GM21723 (cell line): ENCODE measurements at regions not wholly inside any gene's neighbourhood (a gene's known extent, or its start where the extent isn't known, plus 50 kb on each side); places are given as distances from the start of the nearest gene placed in this dataset.
"Not testable (repeated sequence)": the region's sequence is repeated elsewhere in the genome, so short reads cannot be mapped to it uniquely, and the experiment has no call there.

Experiments used
- ATAC-seq: cut with Tn5 transposase; IDR thresholded peaks from one replicate; pipeline ENCODE4 v1.9.1; 2021; ENCODE audit warnings: mild to moderate bottlenecking, moderate library complexity; ENCODE audit not compliant: unreplicated experiment

GRCh38 chr1:212495766-212496494 is 63.2 kb downstream of the NENF start:
- ATAC-seq: no peak

DNA sequence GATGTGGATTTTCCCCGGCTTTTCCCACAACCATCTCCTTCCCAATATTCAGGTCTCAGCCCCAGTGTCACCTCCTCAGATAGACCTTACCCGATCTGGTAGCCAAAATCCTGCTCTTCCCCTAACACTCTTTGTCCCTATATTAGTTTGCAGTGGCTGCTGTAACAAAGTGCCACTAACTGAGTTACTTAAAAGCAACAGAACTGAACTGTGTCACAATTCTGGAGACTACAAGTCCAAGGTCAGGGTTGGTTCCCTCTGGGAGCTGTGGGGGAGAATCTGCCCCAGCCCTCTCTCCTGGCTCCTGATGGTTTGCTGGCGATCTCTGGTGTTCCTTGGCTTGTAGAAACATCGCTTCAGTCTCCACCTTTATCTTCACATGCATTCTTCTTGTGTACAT is 64.0 kb downstream of the NENF start:
- ATAC-seq: no peak

DNA sequence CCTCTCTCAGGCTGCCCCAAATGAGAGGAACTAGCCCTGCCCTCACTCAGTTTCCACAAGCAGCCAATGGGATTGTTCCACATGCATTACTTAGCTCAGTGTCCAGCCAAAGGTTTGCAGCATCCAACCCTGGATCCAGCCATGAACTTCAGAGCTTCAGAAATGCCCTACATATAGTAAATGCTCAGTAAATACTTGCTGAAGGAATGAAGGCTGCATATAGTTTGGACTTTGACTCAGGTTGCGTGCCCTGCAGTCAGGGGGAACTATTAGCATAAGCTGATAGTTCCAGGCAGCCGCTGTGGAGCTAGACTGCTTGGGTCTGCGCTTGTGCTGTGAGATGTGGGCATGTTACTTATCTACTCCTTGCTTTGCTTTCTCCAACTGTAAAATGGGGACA is 64.8 kb downstream of the NENF start:
- ATAC-seq: no peak

DNA sequence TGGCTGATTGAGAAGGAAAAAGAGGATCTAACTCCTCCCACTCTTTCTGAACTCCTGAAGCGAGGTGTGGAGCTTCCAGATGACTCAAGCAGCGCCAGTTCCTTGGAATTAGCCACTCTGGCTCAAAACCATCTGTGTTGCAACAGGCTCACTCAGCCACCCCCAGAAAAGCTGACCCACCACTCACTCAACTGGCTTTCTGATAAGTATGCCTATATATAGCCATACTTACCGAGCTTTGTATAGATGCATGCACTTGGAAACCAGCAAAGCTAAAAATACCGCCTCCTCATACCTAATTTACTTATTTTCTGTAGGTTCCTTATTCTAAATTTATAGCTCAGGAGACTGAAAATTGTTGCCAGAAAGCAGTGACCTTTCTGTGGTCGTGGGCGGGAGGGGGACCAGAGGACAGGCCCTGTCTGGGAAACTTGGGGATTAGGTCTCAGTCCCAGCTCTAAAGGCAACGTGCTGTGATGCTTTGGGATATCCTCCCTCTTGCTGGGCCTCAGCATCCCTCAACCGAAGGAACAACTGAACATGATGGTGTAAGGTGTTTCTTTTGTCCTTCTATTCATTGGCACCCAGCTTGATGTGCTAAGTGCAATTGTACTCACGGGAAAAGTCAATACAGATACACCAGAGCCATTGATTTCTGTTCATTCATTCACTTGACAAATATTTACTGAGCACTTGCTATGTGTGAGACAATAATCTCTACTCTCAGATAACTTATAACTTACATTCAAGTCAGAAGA is 65.7 kb downstream of the NENF start:
- ATAC-seq: no peak

GRCh38 chr1:212500351-212500750 is 67.6 kb downstream of the NENF start:
- ATAC-seq: no peak

DNA sequence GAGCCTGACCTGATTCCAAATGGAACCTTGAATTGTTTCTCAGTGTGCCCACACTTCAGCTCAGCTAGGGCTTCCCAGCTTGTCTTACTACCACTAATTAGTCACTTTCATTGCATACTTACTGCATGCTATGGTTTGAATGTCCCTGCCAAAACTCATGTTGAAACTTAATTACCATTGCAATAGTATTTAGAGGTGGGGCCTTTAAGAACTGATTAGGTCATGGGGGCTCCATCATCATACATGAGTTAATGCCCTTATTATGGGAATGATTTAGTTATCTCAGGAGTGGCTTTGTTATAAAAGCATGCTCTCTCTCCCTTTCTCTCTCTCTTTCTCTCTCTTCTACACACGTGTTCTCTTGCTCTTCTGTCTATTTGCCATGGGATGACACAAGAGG is 68.3 kb downstream of the NENF start:
- ATAC-seq: no peak

GRCh38 chr1:212503714-212504113 is 71.0 kb downstream of the NENF start:
- ATAC-seq: no peak

- no peak for ATAC-seq
Measured at GRCh38 chr1:212504171-212504803, 71.6 kb downstream of the NENF start.

- ATAC-seq: no peak
Measured at GRCh38 chr1:212506666-212507065, 73.9 kb downstream of the NENF start.

- ATAC-seq: no peak
Measured at GRCh38 chr1:212507369-212507768, 74.6 kb downstream of the NENF start.

DNA sequence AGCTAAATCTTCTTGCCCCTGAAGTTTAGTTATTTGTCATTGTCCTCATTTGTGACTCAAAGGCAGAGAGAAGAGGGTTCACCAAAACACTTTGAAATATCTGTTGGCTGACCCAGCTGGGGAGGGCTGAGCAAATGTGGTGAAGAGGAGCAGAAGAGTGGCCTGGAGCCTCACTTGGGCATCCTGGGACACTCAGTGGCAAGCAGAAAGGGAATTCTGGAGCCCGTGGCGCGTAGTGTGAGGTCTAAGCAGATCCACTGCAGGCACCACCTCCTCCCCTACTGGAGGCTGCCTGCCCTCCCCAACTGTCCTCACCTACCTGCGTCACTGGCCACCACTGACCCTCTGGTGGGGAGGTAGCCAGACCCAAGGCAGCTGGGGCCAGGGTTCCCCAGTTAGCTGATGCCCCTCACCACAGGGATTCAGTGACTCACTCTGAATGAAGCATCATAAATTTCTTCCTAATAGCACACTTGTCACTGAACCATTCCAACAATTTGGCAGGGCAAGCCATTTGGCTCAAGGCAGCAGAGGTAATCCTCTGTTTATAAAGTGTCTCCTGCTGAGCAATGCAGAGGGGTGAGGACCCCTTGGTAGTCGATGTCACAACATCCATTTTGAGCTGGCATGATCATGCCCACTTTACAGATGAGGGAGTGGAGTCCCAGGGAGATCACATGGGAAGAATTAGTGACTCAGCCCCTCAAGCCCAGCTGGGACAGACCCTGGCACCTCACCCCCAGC is 80.3 kb downstream of the NENF start:
- no peak for ATAC-seq

DNA sequence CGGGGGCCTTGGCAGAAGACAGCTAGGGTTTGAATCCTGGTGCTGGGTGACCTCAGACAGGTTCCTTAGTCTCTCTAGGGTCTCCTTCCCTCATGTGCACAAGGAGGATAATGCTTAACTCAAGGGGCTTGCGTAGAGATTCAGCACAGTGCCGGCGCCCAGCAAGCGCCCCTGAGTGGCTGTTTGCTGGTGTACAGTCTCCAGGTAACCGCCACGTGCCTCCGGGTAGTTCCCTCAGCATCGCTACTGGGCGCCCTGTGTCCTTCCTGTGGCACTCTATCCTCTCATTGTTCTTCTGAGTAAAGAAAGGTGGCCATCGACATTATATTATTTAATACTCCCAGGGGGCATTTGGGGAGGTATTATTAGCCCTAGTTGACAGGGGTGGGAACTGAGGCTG is 80.9 kb downstream of the NENF start:
- no peak for ATAC-seq

- no peak for ATAC-seq
Measured at GRCh38 chr1:212514056-212514614, 81.4 kb downstream of the NENF start.

GRCh38 chr1:212514782-212515181 is 82.1 kb downstream of the NENF start:
- no peak for ATAC-seq

DNA sequence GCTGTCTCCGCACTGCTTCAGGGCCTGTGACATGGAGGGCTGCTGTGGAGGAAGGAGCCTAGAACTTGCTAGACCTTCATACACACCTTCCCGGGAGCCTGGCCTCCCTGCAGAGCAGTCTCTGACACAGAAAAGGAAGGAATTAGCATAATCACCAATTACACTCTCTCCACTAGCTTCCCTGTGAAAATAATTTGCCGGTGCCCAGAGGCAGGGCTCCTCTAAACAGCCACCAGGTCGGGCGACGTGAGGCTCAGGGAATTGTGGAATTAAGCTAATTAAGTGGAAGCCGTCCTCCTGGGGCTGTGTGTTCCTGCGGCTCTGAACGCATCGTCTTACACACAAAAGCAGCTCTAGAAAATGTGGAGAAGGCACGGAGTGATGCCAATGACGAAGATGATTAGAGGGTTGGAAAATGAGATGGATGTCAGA is 82.6 kb downstream of the NENF start:
- no peak for ATAC-seq

DNA sequence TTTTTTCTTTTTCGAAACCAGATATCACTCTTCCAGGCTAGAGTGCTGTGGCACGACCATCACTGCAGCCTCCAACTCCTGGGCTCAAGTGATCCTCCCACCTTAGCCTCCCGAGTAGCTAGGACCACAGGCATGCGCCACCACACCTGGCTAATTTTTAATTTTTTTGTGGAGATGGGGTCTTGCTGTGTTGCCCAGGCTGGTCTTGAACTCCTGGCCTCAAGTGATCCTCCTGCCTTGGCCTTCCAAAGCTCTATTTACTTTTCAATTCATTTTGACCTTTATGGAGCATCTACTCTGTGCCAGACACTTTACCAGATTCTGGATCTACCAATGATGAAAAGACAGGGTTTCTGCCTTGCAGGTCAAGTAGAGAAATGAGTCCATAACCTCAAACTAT is 83.3 kb downstream of the NENF start:
- not testable (repeated sequence) for ATAC-seq

DNA sequence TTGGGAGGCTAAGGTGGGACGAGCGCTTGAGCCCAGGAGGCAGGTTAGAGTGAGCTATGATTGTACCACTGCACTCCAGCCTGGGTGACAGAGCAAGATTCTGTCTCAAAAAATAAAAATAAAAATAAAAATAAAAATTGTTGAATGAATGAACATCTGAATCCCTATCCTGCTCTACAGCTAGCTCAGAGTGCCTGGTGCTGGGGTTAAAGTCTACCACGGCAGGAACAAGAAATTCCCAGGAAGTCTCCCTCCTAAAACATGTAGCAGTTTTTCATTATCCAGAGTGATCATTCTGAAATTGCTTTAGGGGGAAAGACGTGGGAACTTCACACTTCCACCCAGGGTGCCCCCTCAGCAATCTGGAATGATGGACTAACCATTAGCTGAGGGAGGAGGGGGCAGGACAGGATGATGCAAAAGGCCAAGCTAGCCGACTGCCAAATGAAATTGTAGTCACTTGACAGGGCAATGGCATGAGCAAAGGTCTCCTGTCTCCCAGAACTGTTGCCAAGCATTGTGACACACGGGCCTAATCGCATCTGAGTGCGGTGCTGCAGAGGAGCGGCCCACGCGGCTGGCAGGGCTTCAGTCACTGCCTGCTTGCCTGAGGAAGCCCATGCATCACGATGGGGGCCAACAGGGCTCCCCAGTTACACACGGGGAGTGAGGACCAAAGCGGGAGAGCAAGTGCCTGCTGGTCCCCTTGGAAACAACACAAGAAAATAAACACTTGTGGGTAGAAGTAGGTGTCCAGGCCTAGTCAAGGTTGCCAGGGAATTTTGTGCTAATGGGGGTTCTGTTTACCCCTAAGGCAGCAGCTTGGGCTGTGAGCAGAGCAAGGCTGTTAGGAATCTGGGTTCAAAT is 85.7 kb downstream of the NENF start:
- no peak for ATAC-seq

- ATAC-seq: no peak
Measured at GRCh38 chr1:212519131-212519530, 86.4 kb downstream of the NENF start.

DNA sequence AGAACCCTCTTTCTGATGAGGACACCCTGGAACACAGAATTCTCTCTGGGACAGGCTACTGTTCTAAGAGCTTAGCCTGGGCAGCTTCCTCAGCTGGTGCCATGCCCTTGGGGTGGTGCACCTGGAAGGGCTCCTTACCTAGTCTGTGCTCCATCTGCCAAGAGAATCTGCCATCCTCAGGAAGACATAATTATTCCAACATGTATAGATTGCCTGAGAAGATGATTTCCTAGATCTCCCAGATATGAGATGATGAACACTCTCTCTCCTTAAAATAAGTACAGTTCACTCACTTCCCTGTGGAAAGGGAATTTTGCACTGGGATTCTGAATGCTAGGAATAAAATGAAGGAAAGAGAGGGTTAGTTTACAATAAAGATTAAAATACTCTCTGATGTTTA is 87.6 kb downstream of the NENF start:
- no peak for ATAC-seq

DNA sequence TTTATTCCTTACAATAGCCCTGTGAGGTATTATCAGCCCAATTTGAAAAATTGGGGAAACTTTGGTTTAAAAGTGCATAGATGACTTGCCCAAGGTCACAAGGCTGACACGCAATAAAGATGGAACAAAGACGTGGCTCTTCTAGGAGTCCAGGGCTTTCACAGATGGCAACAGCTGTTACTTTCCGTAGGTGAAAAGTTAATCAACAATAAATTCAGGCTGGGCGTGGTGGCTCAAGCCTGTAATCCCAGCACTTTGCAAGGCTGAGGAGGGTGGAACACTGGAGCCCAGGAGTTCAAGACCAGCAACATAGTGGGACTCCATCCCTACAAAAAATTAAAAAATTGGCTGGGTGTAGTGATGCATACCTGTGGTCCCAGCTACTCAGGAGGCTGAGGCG is 87.8 kb upstream of the ATF3 start:
- ATAC-seq: no peak
